ENCODE measurements at regions not wholly inside any gene's neighbourhood (a gene's known extent, or its start where the extent isn't known, plus 50 kb on each side); places are given as distances from the start of the nearest gene placed in this dataset.
A peak's percentile ranks its signal among the peaks of the same experiment; 100 is the strongest.
"Not testable (repeated sequence)": the region's sequence is repeated elsewhere in the genome, so short reads cannot be mapped to it uniquely, and the experiment has no call there.

GRCh38 chr13:24986826-24987225 lies 109.1 kb upstream of the PABPC3 start:
- H3K4me3 ChIP-seq (replicated peaks; ENCODE audit: low read depth, low read length) = no peak overlapping the region
- DNase-seq (ENCODE audit: low read depth) = no peak
- TF ChIP-seq, protein P1, sequence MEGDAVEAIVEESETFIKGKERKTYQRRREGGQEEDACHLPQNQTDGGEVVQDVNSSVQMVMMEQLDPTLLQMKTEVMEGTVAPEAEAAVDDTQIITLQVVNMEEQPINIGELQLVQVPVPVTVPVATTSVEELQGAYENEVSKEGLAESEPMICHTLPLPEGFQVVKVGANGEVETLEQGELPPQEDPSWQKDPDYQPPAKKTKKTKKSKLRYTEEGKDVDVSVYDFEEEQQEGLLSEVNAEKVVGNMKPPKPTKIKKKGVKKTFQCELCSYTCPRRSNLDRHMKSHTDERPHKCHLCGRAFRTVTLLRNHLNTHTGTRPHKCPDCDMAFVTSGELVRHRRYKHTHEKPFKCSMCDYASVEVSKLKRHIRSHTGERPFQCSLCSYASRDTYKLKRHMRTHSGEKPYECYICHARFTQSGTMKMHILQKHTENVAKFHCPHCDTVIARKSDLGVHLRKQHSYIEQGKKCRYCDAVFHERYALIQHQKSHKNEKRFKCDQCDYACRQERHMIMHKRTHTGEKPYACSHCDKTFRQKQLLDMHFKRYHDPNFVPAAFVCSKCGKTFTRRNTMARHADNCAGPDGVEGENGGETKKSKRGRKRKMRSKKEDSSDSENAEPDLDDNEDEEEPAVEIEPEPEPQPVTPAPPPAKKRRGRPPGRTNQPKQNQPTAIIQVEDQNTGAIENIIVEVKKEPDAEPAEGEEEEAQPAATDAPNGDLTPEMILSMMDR (IDR thresholded peaks at IDR 0.05; ENCODE audit: low read length, missing control alignments) = no peak

DNA sequence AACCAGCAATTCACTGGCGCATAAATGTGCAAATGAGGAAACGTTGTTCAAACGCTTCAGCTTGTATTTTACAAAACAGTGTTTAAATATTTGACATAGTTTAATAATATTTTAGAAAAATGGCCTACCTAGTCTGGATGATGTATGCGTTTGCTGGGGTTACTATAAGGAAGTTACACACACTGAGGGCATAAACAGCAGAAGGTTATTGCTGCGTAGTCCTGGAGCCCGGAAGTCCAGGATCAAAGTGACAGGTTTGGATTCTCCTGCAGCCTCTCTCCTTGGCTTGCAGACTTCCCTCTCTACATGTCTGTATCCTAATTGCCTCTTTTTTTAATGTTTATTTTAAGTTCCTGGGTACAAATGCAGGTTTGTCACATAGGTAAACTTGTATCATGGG lies 106.0 kb upstream of the PABPC3 start:
- H3K4me3 ChIP-seq (replicated peaks; ENCODE audit: low read depth, low read length); DNase-seq (ENCODE audit: low read depth): not testable (repeated sequence)

GRCh38 chr13:24992946-24993345 lies 103.0 kb upstream of the PABPC3 start:
- H3K4me3 ChIP-seq (replicated peaks; ENCODE audit: low read depth, low read length); DNase-seq (ENCODE audit: low read depth): not testable (repeated sequence)

- TF ChIP-seq, protein P1 (IDR thresholded peaks at IDR 0.05; ENCODE audit: low read length, missing control alignments) = peak; percentile 92
- peak; percentile 90 for DNase-seq (ENCODE audit: low read depth)
Measured at GRCh38 chr13:24995225-24995804, 100.6 kb upstream of the PABPC3 start.

DNA sequence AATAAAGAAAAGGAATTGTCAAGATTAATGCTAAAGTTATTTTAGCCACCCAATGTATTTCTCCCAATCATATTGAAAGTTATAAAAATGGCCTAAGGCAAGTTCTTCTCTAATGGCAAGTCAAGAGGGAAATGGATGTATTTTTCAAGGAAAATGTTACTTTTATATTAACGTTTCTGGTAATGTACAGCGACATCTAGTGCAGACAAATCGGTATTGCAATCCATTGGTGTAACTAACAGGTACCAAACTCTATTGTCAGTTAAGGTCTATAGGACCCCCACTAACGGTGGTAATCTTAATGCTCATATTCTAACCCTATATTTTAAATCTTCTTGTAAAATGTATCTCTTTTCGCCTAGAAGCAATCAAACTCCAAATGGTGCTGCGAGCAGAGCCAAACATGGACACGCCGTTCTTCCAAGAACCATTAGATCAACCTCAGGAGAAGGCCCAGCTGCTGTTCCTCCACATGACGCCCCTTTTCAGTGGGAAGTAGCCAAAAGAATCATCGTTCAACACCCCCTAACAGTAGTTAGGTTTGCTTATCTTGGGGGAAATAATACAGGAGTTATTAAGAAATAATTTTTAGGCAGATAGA lies 98.5 kb upstream of the PABPC3 start:
- TF ChIP-seq, protein P1 (IDR thresholded peaks at IDR 0.05; ENCODE audit: low read length, missing control alignments) = peak; percentile 71
- H3K4me3 ChIP-seq (replicated peaks; ENCODE audit: low read depth, low read length) = no peak overlapping the region
- DNase-seq (ENCODE audit: low read depth) = peak; percentile 51

More at GRCh38 chr13:24995225-24995804, 100.6 kb upstream of the PABPC3 start:
- H3K4me3 ChIP-seq (replicated peaks; ENCODE audit: low read depth, low read length) = no peak overlapping the region

DNA sequence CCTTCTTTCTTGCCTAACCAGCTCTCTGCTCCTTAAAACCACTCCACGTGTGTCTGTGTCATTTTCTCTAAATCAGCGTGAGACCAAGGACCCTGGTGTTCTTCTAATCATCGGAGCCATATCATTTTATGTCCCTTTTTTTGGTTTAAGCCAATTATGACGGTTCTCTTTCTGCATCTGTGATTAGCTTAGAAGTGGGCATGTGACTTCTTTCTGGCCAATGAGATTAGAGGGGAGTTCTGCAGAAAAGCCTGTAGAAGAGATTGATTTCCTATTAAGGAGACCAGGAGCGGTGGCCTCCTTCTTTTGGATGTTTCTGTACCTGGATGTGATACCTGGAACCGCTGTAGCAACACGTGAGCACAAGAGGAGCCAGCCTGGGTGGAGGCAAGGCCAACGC lies 97.5 kb upstream of the PABPC3 start:
- H3K4me3 ChIP-seq (replicated peaks; ENCODE audit: low read depth, low read length) = no peak overlapping the region
- TF ChIP-seq, protein P1 (IDR thresholded peaks at IDR 0.05; ENCODE audit: low read length, missing control alignments) = no peak
- DNase-seq (ENCODE audit: low read depth) = no peak

- DNase-seq (ENCODE audit: low read depth) = no peak
- no peak overlapping the region for H3K4me3 ChIP-seq (replicated peaks; ENCODE audit: low read depth, low read length)
- TF ChIP-seq, protein P1 (IDR thresholded peaks at IDR 0.05; ENCODE audit: low read length, missing control alignments) = no peak
Measured at GRCh38 chr13:25001476-25002206, 94.3 kb upstream of the PABPC3 start.

GRCh38 chr13:25002311-25002710 lies 93.6 kb upstream of the PABPC3 start:
- TF ChIP-seq, protein P1 (IDR thresholded peaks at IDR 0.05; ENCODE audit: low read length, missing control alignments) = peak; percentile 16
- peak; percentile 39 for DNase-seq (ENCODE audit: low read depth)
- H3K4me3 ChIP-seq (replicated peaks; ENCODE audit: low read depth, low read length) = not testable (repeated sequence)

DNA sequence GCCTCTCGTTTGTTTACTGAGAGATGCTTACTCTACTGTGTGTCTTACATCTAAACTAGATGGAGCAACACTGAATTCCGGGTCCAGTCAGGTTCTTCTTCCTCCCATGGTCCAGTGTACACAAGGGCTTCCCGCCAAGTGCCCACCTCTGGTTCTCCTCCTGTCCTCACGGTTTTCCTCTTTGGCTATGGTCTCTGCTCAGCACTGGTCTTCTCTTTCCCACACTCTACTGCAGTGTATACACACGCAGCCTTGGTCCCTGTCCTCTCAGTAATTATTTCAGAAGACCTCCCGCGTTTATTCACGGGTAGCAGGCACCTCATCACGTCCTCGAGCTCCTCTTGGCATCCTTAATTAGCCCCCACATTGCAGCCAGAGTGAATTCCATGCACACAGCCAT lies 91.4 kb upstream of the PABPC3 start:
- not testable (repeated sequence) for DNase-seq (ENCODE audit: low read depth); H3K4me3 ChIP-seq (replicated peaks; ENCODE audit: low read depth, low read length)
